GM10266 (cell line): ENCODE measurements at regions not wholly inside any gene's neighbourhood (a gene's known extent, or its start where the extent isn't known, plus 50 kb on each side); places are given as distances from the start of the nearest gene placed in this dataset.

Experiments used
- DNase-seq: peaks from one replicate; pipeline ENCODE4 v3.0.0; 2012; ENCODE audit errors: extremely low spot score
- TF ChIP-seq, protein P1 (sequence below): IDR thresholded peaks from 2 replicates; pipeline ENCODE4 v1.5.1; 2012; ENCODE audit warnings: mild to moderate bottlenecking, low read depth; ENCODE audit not compliant: control insufficient read depth, insufficient read depth; ENCODE audit errors: missing control alignments

DNA sequence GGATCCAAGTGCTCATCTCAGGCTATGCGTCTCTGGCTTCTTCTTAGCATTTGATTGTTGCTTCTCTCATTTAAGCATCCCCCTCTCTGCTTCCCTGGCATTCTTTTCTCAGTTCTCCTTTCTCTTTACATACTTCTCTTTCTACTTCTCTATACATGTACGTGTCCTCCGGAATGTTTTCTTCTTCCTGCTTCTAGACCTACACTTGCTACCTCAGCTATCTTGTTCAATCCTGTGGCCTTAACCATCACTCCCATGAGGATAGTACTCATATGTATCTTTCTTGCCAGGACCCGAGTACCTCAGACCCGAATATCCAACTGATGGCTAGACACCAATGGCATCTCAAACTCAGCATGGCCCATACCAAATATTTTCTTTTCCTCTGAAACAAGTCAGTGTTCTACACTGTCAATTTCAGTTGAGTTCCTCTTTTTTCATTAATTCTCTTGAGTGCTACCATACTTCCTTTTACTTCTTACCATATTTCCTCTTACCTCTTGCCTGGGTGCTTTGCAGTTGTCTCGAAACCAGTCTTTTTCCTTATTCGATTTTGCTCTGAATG is 115.1 kb upstream of the SLC38A2 start:
- no peak for DNase-seq
- TF ChIP-seq, protein P1, sequence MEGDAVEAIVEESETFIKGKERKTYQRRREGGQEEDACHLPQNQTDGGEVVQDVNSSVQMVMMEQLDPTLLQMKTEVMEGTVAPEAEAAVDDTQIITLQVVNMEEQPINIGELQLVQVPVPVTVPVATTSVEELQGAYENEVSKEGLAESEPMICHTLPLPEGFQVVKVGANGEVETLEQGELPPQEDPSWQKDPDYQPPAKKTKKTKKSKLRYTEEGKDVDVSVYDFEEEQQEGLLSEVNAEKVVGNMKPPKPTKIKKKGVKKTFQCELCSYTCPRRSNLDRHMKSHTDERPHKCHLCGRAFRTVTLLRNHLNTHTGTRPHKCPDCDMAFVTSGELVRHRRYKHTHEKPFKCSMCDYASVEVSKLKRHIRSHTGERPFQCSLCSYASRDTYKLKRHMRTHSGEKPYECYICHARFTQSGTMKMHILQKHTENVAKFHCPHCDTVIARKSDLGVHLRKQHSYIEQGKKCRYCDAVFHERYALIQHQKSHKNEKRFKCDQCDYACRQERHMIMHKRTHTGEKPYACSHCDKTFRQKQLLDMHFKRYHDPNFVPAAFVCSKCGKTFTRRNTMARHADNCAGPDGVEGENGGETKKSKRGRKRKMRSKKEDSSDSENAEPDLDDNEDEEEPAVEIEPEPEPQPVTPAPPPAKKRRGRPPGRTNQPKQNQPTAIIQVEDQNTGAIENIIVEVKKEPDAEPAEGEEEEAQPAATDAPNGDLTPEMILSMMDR: no peak

DNA sequence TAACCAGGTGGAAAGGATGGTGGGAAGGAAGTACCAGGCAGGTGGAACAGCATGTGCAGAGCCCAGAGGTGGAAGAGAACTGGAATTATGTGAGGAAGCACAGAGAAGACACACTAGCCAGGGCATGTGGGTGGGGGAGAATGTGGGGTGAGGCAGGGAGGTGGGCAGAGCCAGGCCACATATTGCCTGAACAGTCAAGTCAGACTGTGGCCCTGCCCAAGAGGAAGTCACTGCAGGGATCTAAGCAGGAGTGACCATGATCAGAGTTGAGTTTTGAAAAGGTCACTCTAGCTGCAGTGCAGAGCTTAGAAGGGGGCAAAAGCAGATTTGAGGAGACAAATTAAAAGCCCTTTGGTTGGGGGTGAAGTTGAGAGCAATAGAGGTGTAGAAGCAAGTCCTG is 114.0 kb upstream of the SLC38A2 start:
- TF ChIP-seq, protein P1: no peak
- DNase-seq: no peak

DNA sequence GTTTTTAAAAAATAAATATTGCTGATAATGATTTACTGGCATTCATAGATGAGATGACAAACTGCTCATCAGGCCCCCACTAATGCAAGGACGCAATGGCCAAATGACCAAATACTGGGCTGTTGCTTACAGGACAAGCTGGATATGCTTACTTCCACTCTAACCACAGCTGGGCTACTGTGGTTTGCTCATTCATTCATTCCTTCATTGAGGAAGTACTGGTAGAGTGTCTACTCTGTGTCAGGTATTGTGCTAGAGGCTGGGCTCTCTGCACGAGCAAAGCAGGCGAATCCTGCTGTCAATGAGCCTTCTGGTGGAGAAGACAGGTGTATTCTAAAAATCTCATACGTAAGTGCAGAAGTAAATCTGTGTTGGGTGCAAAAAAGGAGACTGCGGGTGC is 113.3 kb upstream of the SLC38A2 start:
- no peak for DNase-seq

DNA sequence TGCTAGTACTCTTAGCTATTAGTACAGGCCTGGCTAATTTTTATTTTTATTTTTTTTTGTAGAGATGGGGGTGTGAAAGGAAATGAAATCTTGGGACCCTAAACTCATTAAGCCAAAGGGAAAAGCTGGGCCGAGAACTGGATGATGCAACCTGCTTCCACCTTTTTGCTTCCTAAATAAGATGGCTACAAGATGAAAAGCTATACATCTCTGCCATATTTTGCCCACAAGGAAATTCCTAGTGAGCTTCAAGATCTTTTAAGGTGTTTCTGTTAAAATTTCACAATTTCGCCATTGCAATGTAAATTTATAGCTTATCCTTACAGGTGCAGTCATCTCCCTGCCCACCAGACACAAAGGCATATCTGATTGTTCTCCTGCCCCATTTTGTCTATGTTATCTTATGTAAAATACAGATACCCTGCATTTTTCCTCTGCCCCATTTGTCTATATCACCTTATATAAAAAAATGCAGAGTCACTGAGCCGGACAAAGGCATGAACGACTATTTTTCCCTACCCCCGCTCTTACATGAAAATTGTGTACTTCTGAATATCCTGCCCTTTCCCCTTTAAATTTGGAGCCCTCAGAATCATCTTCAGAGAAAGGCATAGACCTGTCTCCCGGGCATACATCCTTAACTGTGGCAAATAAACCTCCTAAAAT is 112.0 kb upstream of the SLC38A2 start:
- TF ChIP-seq, protein P1: no peak
- no peak for DNase-seq

More for the DNA sequence above, 113.3 kb upstream of the SLC38A2 start:
- TF ChIP-seq, protein P1: no peak

- TF ChIP-seq, protein P1: no peak
- DNase-seq: no peak
Measured at GRCh38 chr12:46483572-46484395, 111.2 kb upstream of the SLC38A2 start.

- TF ChIP-seq, protein P1: no peak
- DNase-seq: no peak
Measured at GRCh38 chr12:46480724-46481123, 108.2 kb upstream of the SLC38A2 start.

DNA sequence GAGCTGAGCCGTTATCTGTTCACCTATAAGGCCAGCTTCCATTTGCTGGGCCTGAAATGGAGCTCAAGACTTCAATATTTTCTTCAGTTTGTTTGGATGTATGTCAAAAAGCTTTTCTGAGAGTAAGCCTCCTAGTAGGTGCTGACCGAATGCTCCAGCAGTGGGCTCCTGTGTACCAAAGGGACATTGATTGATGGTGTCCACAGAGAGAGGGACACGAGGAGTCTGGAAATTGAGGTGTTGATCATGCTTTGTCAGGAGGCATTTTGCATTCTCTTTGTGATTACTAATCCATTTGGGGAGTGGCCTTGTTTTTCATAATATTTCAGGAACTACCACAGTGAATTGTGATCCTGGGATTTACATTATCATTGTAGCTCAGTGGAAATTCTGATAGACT is 107.7 kb upstream of the SLC38A2 start:
- TF ChIP-seq, protein P1: no peak
- no peak for DNase-seq
